Mesenchymal stem cell (in vitro differentiated cells and primary cell): ENCODE measurements at regions not wholly inside any gene's neighbourhood (a gene's known extent, or its start where the extent isn't known, plus 50 kb on each side); places are given as distances from the start of the nearest gene placed in this dataset.

Experiments
- DNase-seq: peaks from one replicate; pipeline ENCODE4 v3.0.0-alpha.2; 2013
- H2AFZ ChIP-seq: one replicate; pipeline ENCODE4 v1.6.1; 2013; ENCODE audit warnings: low read depth, mild to moderate bottlenecking, control low read depth, inconsistent platforms, low read length, moderate library complexity
- H2AK5ac ChIP-seq: 2 replicates; pipeline ENCODE4 v1.6.1; 2013; ENCODE audit warnings: low read length, moderate library complexity, mild to moderate bottlenecking, inconsistent platforms; ENCODE audit not compliant: severe bottlenecking
- H2BK120ac ChIP-seq: one replicate; pipeline ENCODE4 v1.6.1; 2013; ENCODE audit warnings: low read depth, mild to moderate bottlenecking, inconsistent platforms, low read length, moderate library complexity
- H2BK12ac ChIP-seq, 2 experiments: one replicate each; pipeline ENCODE4 v1.6.1; 2013; ENCODE audit warnings: inconsistent platforms in 2 of 2, low read length in 2 of 2, mild to moderate bottlenecking in 2 of 2, moderate library complexity in 2 of 2, control low read depth in 1 of 2
- H2BK15ac ChIP-seq: one replicate; pipeline ENCODE4 v1.6.1; 2013; ENCODE audit warnings: mild to moderate bottlenecking, low read depth, inconsistent platforms; ENCODE audit not compliant: poor library complexity, severe bottlenecking
- H2BK5ac ChIP-seq: 2 replicates; pipeline ENCODE4 v1.6.1; 2013; ENCODE audit warnings: low read depth, mild to moderate bottlenecking, low read length, control low read depth, inconsistent platforms; ENCODE audit not compliant: poor library complexity, severe bottlenecking
- H3K14ac ChIP-seq, 2 experiments: one replicate each; pipeline ENCODE4 v1.6.1; 2013; ENCODE audit warnings: inconsistent platforms in 2 of 2, low read length in 2 of 2, control low read depth in 1 of 2, mild to moderate bottlenecking in 1 of 2, moderate library complexity in 1 of 2
- H3K18ac ChIP-seq, 2 experiments: one replicate each; pipeline ENCODE4 v1.6.1; 2013; ENCODE audit warnings: inconsistent platforms in 2 of 2, low read length in 2 of 2, control low read depth in 1 of 2, low read depth in 1 of 2, mild to moderate bottlenecking in 1 of 2
- H3K23ac ChIP-seq, 2 experiments: one replicate each; pipeline ENCODE4 v1.6.1; 2013; ENCODE audit warnings: inconsistent platforms in 2 of 2, low read length in 2 of 2, mild to moderate bottlenecking in 2 of 2, moderate library complexity in 2 of 2, control low read depth in 1 of 2
- H3K27ac ChIP-seq: 2 replicates; pipeline ENCODE4 v1.5.1; 2013; ENCODE audit warnings: mild to moderate bottlenecking, moderate library complexity, low read length, control low read depth, inconsistent platforms; ENCODE audit not compliant: poor library complexity, severe bottlenecking
- H3K27me3 ChIP-seq, 2 experiments: 2 replicates each; pipeline versions ENCODE4 v1.6.1 to v1.7.0; 2013; ENCODE audit warnings: low read length in 2 of 2, mild to moderate bottlenecking in 2 of 2, moderate library complexity in 2 of 2, control low read depth in 1 of 2, inconsistent platforms in 1 of 2; ENCODE audit not compliant: control insufficient read depth in 1 of 2, insufficient read depth in 1 of 2
- H3K36me3 ChIP-seq, 2 experiments: 2 replicates each; pipeline versions ENCODE4 v1.6.1 to v1.7.0; 2013; ENCODE audit warnings: low read length in 2 of 2, control low read depth in 1 of 2, inconsistent platforms in 1 of 2, low read depth in 1 of 2, mild to moderate bottlenecking in 1 of 2; ENCODE audit not compliant: insufficient read depth in 2 of 2, control insufficient read depth in 1 of 2
- H3K4ac ChIP-seq, 2 experiments: one replicate each; pipeline ENCODE4 v1.6.1; 2013; ENCODE audit warnings: inconsistent platforms in 2 of 2, low read length in 2 of 2, mild to moderate bottlenecking in 2 of 2, moderate library complexity in 2 of 2, control low read depth in 1 of 2, low read depth in 1 of 2
- H3K4me1 ChIP-seq: 2 replicates; pipeline ENCODE4 v1.6.1; 2013; ENCODE audit warnings: low read depth, low read length, control low read depth; ENCODE audit not compliant: control insufficient read depth, insufficient read depth
- H3K4me2 ChIP-seq: 2 replicates; pipeline ENCODE4 v1.6.1; 2013; ENCODE audit warnings: low read length, mild to moderate bottlenecking, inconsistent platforms; ENCODE audit not compliant: poor library complexity, severe bottlenecking
- H3K4me3 ChIP-seq, 2 experiments: 2 replicates each; pipeline versions ENCODE4 v1.5.1 to v1.7.0; 2013; ENCODE audit warnings: low read length in 2 of 2, mild to moderate bottlenecking in 2 of 2, control low read depth in 1 of 2, low read depth in 1 of 2; ENCODE audit not compliant: insufficient read depth in 1 of 2
- H3K79me1 ChIP-seq: replicated peaks from 2 replicates; pipeline ENCODE4 v1.6.1; 2013; ENCODE audit warnings: mild to moderate bottlenecking, control low read depth, low read length, inconsistent platforms; ENCODE audit not compliant: poor library complexity, severe bottlenecking
- H3K9ac ChIP-seq: 2 replicates; pipeline ENCODE4 v1.7.0; 2013; ENCODE audit warnings: mild to moderate bottlenecking, low read length, moderate library complexity
- H3K9me3 ChIP-seq: 2 replicates; pipeline ENCODE4 v1.7.0; 2013; ENCODE audit warnings: mild to moderate bottlenecking, low read length; ENCODE audit not compliant: control insufficient read depth
- H4K8ac ChIP-seq: one replicate; pipeline ENCODE4 v1.6.1; 2013; ENCODE audit warnings: inconsistent platforms, mild to moderate bottlenecking, low read length, moderate library complexity
- H4K91ac ChIP-seq: one replicate; pipeline ENCODE4 v1.6.1; 2013; ENCODE audit warnings: mild to moderate bottlenecking, low read length, inconsistent platforms
- WGBS: methylation state at CpG from one replicate; pipeline ENCODE4 v1.1.7; 2013; ENCODE audit warnings: mixed read lengths; 5-methylcytosine and 5-hydroxymethylcytosine counted together

DNA sequence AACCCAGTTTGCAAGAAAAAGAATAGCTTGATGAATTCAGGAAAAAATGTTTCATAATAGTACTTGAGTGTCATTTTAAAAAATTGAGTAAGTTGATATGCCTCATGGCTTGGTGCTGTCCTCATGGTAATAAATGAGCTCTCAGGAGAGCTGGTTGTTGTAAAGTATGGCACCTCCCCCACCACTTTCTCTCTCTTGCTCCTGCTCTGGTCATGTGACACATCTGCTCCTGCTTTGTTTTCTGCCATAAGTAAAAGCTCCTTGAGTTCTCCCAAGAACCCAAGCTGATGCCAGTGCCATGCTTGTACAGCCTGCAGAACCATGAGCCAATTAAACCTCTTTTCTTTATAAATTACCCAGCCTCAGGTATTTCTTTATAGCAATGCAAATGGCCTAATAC is 108.8 kb upstream of the CRBN start:
- H3K4me2 ChIP-seq: no peak overlapping the region
- no peak overlapping the region for H2AK5ac ChIP-seq
- H3K23ac ChIP-seq: no peak overlapping the region
- no peak overlapping the region for H2BK15ac ChIP-seq
- no peak overlapping the region for H2BK5ac ChIP-seq
- no peak overlapping the region for H2BK120ac ChIP-seq
- H3K27me3 ChIP-seq: no peaks in the 10 kb centered on the region
- no peak overlapping the region for H2AFZ ChIP-seq
- H3K27ac ChIP-seq: no peak overlapping the region
- H3K36me3 ChIP-seq: no peaks in the 10 kb centered on the region
- no peak overlapping the region for H3K18ac ChIP-seq
- no peak for DNase-seq
- no peaks in the 10 kb centered on the region for H3K4me1 ChIP-seq
- H3K4ac ChIP-seq: no peak overlapping the region
- no peak overlapping the region for H2BK12ac ChIP-seq
- no peak overlapping the region for H3K4me3 ChIP-seq
- no peak overlapping the region for H4K8ac ChIP-seq
- no peak overlapping the region for H3K14ac ChIP-seq
- H3K9ac ChIP-seq: no peak overlapping the region
- no peaks in the 10 kb centered on the region for H3K79me1 ChIP-seq
- H3K9me3 ChIP-seq: peaks cover 29% of the 10 kb centered on the region
- no peak overlapping the region for H4K91ac ChIP-seq

DNA sequence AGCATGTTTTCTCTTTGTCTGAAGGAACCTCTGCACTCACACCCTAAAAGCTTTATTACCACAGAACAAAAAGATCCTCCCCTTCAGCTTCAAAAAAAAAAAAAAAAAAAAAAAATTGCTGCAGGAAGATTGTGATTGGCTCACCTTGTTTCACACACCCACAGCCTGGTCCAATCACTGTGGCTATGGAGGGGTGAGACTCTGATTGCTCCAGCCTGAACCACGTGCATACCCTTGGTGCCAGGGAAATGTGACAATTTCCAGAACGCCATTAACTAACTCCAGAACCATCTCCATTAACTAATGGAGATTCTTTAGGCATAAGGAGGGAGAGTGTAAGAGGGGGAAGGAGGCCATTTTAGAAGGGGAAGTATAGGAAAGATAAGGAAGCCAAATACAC is 106.5 kb upstream of the CRBN start:
- Histone ChIP-seq H3K27me3 (no peaks in the 10 kb centered on the region), H3K4me1 (no peaks in the 10 kb centered on the region), H3K9ac (no peak overlapping the region), H3K4ac (no peak overlapping the region), H3K18ac (no peak overlapping the region), H4K91ac (no peak overlapping the region), H3K14ac (no peak overlapping the region), H2BK12ac (no peak overlapping the region), H2AFZ (no peak overlapping the region), H2AK5ac (no peak overlapping the region), H3K4me2 (no peak overlapping the region), H4K8ac (no peak overlapping the region), H3K4me3 (no peak overlapping the region), H2BK15ac (no peak overlapping the region), H3K36me3 (no peaks in the 10 kb centered on the region), H3K23ac (no peak overlapping the region), H3K27ac (no peak overlapping the region), H2BK5ac (no peak overlapping the region), H3K79me1 (no peaks in the 10 kb centered on the region), H3K9me3 (peaks cover 21% of the 10 kb centered on the region), H2BK120ac (no peak overlapping the region)
- no peak for DNase-seq
- no CpG with 5 or more reads among the region's 2 CpGs for WGBS

- no peak overlapping the region for H3K4ac ChIP-seq
- H3K9ac ChIP-seq: no peak overlapping the region
- no peak overlapping the region for H4K8ac ChIP-seq
- H2BK12ac ChIP-seq: no peak overlapping the region
- H3K4me1 ChIP-seq: no peaks in the 10 kb centered on the region
- H2AFZ ChIP-seq: no peak overlapping the region
- H4K91ac ChIP-seq: no peak overlapping the region
- no peak overlapping the region for H3K18ac ChIP-seq
- H2BK15ac ChIP-seq: no peak overlapping the region
- H2BK120ac ChIP-seq: no peak overlapping the region
- H3K23ac ChIP-seq: no peak overlapping the region
- no peak overlapping the region for H2BK5ac ChIP-seq
- H3K14ac ChIP-seq: no peak overlapping the region
- 33% methylated on average over 1 of the region's 2 CpGs for WGBS
- no peak overlapping the region for H3K27ac ChIP-seq
- no peak for DNase-seq
- no peaks in the 10 kb centered on the region for H3K79me1 ChIP-seq
- H2AK5ac ChIP-seq: no peak overlapping the region
- H3K4me3 ChIP-seq: no peak overlapping the region
- peaks cover 20% of the 10 kb centered on the region for H3K9me3 ChIP-seq
- no peaks in the 10 kb centered on the region for H3K27me3 ChIP-seq
- no peak overlapping the region for H3K4me2 ChIP-seq
- H3K36me3 ChIP-seq: no peaks in the 10 kb centered on the region
Measured at GRCh38 chr3:3281024-3281423, 101.5 kb upstream of the CRBN start.

GRCh38 chr3:3280396-3280795 is 100.9 kb upstream of the CRBN start:
- Histone ChIP-seq H2AK5ac (no peak overlapping the region), H4K91ac (no peak overlapping the region), H2BK120ac (no peak overlapping the region), H2BK5ac (no peak overlapping the region), H3K23ac (no peak overlapping the region), H3K79me1 (no peaks in the 10 kb centered on the region), H3K4ac (no peak overlapping the region), H3K4me1 (no peaks in the 10 kb centered on the region), H2AFZ (no peak overlapping the region), H3K4me3 (no peak overlapping the region), H3K27ac (no peak overlapping the region), H3K9ac (no peak overlapping the region), H3K4me2 (no peak overlapping the region), H3K14ac (no peak overlapping the region), H3K36me3 (no peaks in the 10 kb centered on the region), H3K27me3 (no peaks in the 10 kb centered on the region), H3K9me3 (peaks cover 24% of the 10 kb centered on the region), H4K8ac (no peak overlapping the region), H2BK15ac (no peak overlapping the region), H2BK12ac (no peak overlapping the region), H3K18ac (no peak overlapping the region)
- WGBS: no CpG with 5 or more reads among the region's 1 CpG
- DNase-seq: no peak
